ENCODE measurements at regions not wholly inside any gene's neighbourhood (a gene's known extent, or its start where the extent isn't known, plus 50 kb on each side); places are given as distances from the start of the nearest gene placed in this dataset.

- H3K79me2 ChIP-seq (replicated peaks; ENCODE audit: insufficient read depth, low read length), result no peaks in the 10 kb centered on the region
- H4K20me1 ChIP-seq (ENCODE audit: insufficient read depth), result no peaks in the 10 kb centered on the region
- no peak overlapping the region for H3K9ac ChIP-seq (ENCODE audit: low read length)
- no peaks in the 10 kb centered on the region for H3K36me3 ChIP-seq (ENCODE audit: insufficient read depth, low read length)
- no peaks in the 10 kb centered on the region for H3F3A ChIP-seq (ENCODE audit: insufficient read depth, low read length, poor library complexity, severe bottlenecking)
- H3K4me2 ChIP-seq (ENCODE audit: low read length), result no peak overlapping the region
- H3K9me2 ChIP-seq (ENCODE audit: insufficient read depth, low read length), result no peaks in the 10 kb centered on the region
- H3K27me3 ChIP-seq (ENCODE audit: insufficient read depth, low read depth, low read length), result no peaks in the 10 kb centered on the region
- no peak overlapping the region for H3K27ac ChIP-seq (ENCODE audit: low read length)
- TF ChIP-seq EZH2 (IDR thresholded peaks at IDR 0.05; ENCODE audit: borderline replicate concordance, insufficient read depth, low read length, poor library complexity, severe bottlenecking) (no peak), REST (IDR thresholded peaks at IDR 0.05; ENCODE audit: borderline replicate concordance) (no peak), CTCF (IDR thresholded peaks at IDR 0.05; ENCODE audit: poor library complexity, severe bottlenecking) (no peak), TAF1 (IDR thresholded peaks at IDR 0.05; ENCODE audit: low read depth) (no peak), SMC3 (conservative IDR thresholded peaks at IDR 0.05; ENCODE audit: poor library complexity) (no peak), EP300 (conservative IDR thresholded peaks at IDR 0.05; ENCODE audit: poor library complexity, severe bottlenecking) (no peak), RAD21 (conservative IDR thresholded peaks at IDR 0.05) (no peak), MXI1 (conservative IDR thresholded peaks at IDR 0.05; ENCODE audit: poor library complexity, severe bottlenecking) (no peak), POLR2AphosphoS5 (IDR thresholded peaks at IDR 0.05) (no peak)
- no peak overlapping the region for H3K4me3 ChIP-seq (ENCODE audit: low read length)
- H2AFZ ChIP-seq (ENCODE audit: low read depth, low read length), result no peak overlapping the region
- H3K9me3 ChIP-seq (ENCODE audit: low read length), result no peaks in the 10 kb centered on the region
Observed at GRCh38 chr3:177340243-177340830, 143.1 kb upstream of the TBL1XR1 start.

- Histone ChIP-seq H3K9me2 (ENCODE audit: insufficient read depth, low read length) (no peaks in the 10 kb centered on the region), H3K27me3 (ENCODE audit: insufficient read depth, low read depth, low read length) (no peaks in the 10 kb centered on the region), H3K36me3 (ENCODE audit: insufficient read depth, low read length) (no peaks in the 10 kb centered on the region), H3K27ac (ENCODE audit: low read length) (no peak overlapping the region), H4K20me1 (ENCODE audit: insufficient read depth) (no peaks in the 10 kb centered on the region), H3K79me2 (replicated peaks; ENCODE audit: insufficient read depth, low read length) (no peaks in the 10 kb centered on the region), H3K9me3 (ENCODE audit: low read length) (no peaks in the 10 kb centered on the region), H3K4me3 (ENCODE audit: low read length) (no peak overlapping the region), H2AFZ (ENCODE audit: low read depth, low read length) (no peak overlapping the region), H3K9ac (ENCODE audit: low read length) (no peak overlapping the region), H3K4me2 (ENCODE audit: low read length) (no peak overlapping the region), H3F3A (ENCODE audit: insufficient read depth, low read length, poor library complexity, severe bottlenecking) (no peaks in the 10 kb centered on the region)
- TF ChIP-seq TAF1 (IDR thresholded peaks at IDR 0.05; ENCODE audit: low read depth), result no peak
Observed at GRCh38 chr3:177341736-177342419, 144.6 kb upstream of the TBL1XR1 start.

All from neural cell (in vitro differentiated cells).